ENCODE measurements at regions not wholly inside any gene's neighbourhood (a gene's known extent, or its start where the extent isn't known, plus 50 kb on each side); places are given as distances from the start of the nearest gene placed in this dataset.

- DNase-seq (ENCODE audit: extremely low read depth, low read depth), result no peak
- TF ChIP-seq, protein P1, sequence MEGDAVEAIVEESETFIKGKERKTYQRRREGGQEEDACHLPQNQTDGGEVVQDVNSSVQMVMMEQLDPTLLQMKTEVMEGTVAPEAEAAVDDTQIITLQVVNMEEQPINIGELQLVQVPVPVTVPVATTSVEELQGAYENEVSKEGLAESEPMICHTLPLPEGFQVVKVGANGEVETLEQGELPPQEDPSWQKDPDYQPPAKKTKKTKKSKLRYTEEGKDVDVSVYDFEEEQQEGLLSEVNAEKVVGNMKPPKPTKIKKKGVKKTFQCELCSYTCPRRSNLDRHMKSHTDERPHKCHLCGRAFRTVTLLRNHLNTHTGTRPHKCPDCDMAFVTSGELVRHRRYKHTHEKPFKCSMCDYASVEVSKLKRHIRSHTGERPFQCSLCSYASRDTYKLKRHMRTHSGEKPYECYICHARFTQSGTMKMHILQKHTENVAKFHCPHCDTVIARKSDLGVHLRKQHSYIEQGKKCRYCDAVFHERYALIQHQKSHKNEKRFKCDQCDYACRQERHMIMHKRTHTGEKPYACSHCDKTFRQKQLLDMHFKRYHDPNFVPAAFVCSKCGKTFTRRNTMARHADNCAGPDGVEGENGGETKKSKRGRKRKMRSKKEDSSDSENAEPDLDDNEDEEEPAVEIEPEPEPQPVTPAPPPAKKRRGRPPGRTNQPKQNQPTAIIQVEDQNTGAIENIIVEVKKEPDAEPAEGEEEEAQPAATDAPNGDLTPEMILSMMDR (IDR thresholded peaks at IDR 0.05; ENCODE audit: low read depth, low read length, missing control alignments), result no peak
- H3K4me3 ChIP-seq (replicated peaks; ENCODE audit: low read depth, low read length), result no peak overlapping the region
Measured at GRCh38 chr20:52763321-52763853, 208.8 kb upstream of the TSHZ2 start.

- DNase-seq (ENCODE audit: extremely low read depth, low read depth), result no peak
- no peak overlapping the region for H3K4me3 ChIP-seq (replicated peaks; ENCODE audit: low read depth, low read length)
- TF ChIP-seq, protein P1 (IDR thresholded peaks at IDR 0.05; ENCODE audit: low read depth, low read length, missing control alignments), result no peak
Measured at GRCh38 chr20:52761867-52762266, 210.3 kb upstream of the TSHZ2 start.

DNA sequence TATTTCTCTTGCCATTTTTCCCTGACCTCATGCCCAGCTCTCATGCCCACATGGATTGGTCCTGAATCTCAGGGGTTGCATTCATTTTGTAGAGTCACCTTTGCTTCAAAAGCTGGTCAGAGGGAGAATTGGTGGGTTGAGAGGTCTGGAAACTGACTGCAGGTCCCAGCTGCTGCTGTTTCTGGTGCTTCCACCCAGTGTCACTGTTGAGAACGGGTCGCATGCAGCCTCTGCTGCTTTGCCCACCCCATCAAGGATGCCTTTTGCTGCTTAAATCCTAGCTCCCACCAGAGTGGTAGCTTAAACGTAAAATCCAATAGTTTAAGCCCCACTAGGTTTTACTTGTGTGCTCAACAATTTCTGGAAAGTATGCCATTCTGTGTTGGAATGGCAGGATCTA is 211.4 kb upstream of the TSHZ2 start:
- TF ChIP-seq, protein P1 (IDR thresholded peaks at IDR 0.05; ENCODE audit: low read depth, low read length, missing control alignments), result no peak
- no peak for DNase-seq (ENCODE audit: extremely low read depth, low read depth)
- H3K4me3 ChIP-seq (replicated peaks; ENCODE audit: low read depth, low read length), result no peak overlapping the region

- no peak for DNase-seq (ENCODE audit: extremely low read depth, low read depth)
- no peak overlapping the region for H3K4me3 ChIP-seq (replicated peaks; ENCODE audit: low read depth, low read length)
- TF ChIP-seq, protein P1 (IDR thresholded peaks at IDR 0.05; ENCODE audit: low read depth, low read length, missing control alignments), result no peak
Measured at GRCh38 chr20:52757411-52757810, 214.7 kb upstream of the TSHZ2 start.

DNA sequence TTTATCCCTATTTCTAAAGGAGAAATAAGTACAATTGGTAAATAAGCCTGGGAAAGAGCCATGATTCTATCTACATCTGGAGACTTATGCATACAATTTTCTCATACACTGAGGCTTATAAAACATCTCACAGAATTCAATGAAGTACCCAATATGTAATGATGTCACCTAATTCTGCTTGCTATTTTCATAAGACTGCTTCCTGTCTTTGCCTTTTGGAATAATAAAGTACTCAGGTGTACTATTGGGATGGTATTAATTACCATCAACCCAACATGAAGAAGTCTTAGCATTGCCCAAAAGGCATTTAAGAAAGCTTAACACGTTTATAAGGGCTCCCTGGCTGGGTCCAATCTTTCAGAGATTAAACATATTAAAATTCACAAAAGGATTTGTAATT is 216.4 kb upstream of the TSHZ2 start:
- DNase-seq (ENCODE audit: extremely low read depth, low read depth), result no peak
- H3K4me3 ChIP-seq (replicated peaks; ENCODE audit: low read depth, low read length), result no peak overlapping the region
- TF ChIP-seq, protein P1 (IDR thresholded peaks at IDR 0.05; ENCODE audit: low read depth, low read length, missing control alignments), result no peak

GRCh38 chr20:52754366-52754765 is 217.8 kb upstream of the TSHZ2 start:
- no peak for DNase-seq (ENCODE audit: extremely low read depth, low read depth)
- no peak overlapping the region for H3K4me3 ChIP-seq (replicated peaks; ENCODE audit: low read depth, low read length)
- TF ChIP-seq, protein P1 (IDR thresholded peaks at IDR 0.05; ENCODE audit: low read depth, low read length, missing control alignments), result no peak

DNA sequence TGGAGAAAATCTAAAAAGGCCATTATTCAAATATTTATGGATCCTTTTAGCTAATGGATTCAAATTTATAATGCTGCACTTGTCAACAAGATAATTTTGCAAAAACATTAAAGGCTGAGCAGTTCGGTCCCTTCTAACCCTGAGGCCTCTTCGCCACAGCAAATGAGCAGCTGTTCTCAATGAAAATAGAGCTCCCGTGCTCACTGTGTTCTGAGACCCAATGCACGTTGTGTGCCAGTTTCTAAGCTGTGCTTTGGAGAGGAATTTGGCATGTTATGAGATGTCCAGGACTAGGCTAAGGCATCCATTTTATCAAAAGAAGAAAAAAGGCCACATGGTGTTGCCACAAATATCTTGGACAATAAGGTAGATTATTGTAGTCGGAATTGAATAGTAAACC is 220.1 kb upstream of the TSHZ2 start:
- no peak overlapping the region for H3K4me3 ChIP-seq (replicated peaks; ENCODE audit: low read depth, low read length)

More for the DNA sequence above, 220.1 kb upstream of the TSHZ2 start:
- DNase-seq (ENCODE audit: extremely low read depth, low read depth), result no peak
- TF ChIP-seq, protein P1 (IDR thresholded peaks at IDR 0.05; ENCODE audit: low read depth, low read length, missing control alignments), result no peak

All from HFF-Myc (cell line).